Muscle of leg (tissue), 3 donors: ENCODE measurements at regions not wholly inside any gene's neighbourhood (a gene's known extent, or its start where the extent isn't known, plus 50 kb on each side); places are given as distances from the start of the nearest gene placed in this dataset.

Experiments
- DNase-seq: peaks from one replicate; pipeline ENCODE4 v3.0.0; 2013
- H3K27ac ChIP-seq: one replicate; pipeline ENCODE4 v1.5.1; 2013; ENCODE audit warnings: mild to moderate bottlenecking, low read length, control low read depth
- H3K27me3 ChIP-seq: one replicate; pipeline ENCODE4 v1.6.1; 2013; ENCODE audit warnings: low read length; ENCODE audit not compliant: control insufficient read depth, insufficient read depth
- H3K36me3 ChIP-seq: one replicate; pipeline ENCODE4 v1.6.1; 2013; ENCODE audit warnings: low read length; ENCODE audit not compliant: control insufficient read depth, insufficient read depth
- H3K4me1 ChIP-seq: one replicate; pipeline ENCODE4 v1.6.1; 2013; ENCODE audit warnings: low read length; ENCODE audit not compliant: control insufficient read depth, insufficient read depth
- H3K4me3 ChIP-seq: one replicate; pipeline ENCODE4 v1.5.1; 2013; ENCODE audit warnings: low read length, control low read depth
- H3K9me3 ChIP-seq: replicated peaks from 2 replicates; pipeline ENCODE4 v1.6.1; 2013; ENCODE audit warnings: low read depth, low read length; ENCODE audit not compliant: control insufficient read depth
- WGBS: methylation state at CpG from one replicate; pipeline ENCODE4 v1.1.5; 2013; ENCODE audit warnings: missing lambda C conversion rate; ENCODE audit not compliant: insufficient coverage; 5-methylcytosine and 5-hydroxymethylcytosine counted together

- Histone ChIP-seq H3K4me3 (no peak overlapping the region), H3K36me3 (no peaks in the 10 kb centered on the region), H3K27ac (no peak overlapping the region), H3K27me3 (peaks cover 9% of the 10 kb centered on the region), H3K4me1 (no peaks in the 10 kb centered on the region), H3K9me3 (no peaks in the 10 kb centered on the region)
- no peak for DNase-seq
- WGBS = no CpG with 5 or more reads among the region's 2 CpGs
Measured at GRCh38 chrX:94121799-94122198, 447.8 kb downstream of the FAM133A start.

GRCh38 chrX:94123062-94123461, 449.1 kb downstream of the FAM133A start:
- no peaks in the 10 kb centered on the region for H3K36me3 ChIP-seq
- no peak overlapping the region for H3K27ac ChIP-seq
- DNase-seq = no peak
- no peaks in the 10 kb centered on the region for H3K9me3 ChIP-seq
- H3K27me3 ChIP-seq = peaks cover 9% of the 10 kb centered on the region
- H3K4me1 ChIP-seq = no peaks in the 10 kb centered on the region
- H3K4me3 ChIP-seq = no peak overlapping the region
- no CpG with 5 or more reads among the region's 2 CpGs for WGBS

GRCh38 chrX:94162971-94163370, 489.0 kb downstream of the FAM133A start:
- H3K27me3 ChIP-seq = no peaks in the 10 kb centered on the region
- H3K27ac ChIP-seq = no peak overlapping the region
- no peak overlapping the region for H3K4me3 ChIP-seq
- WGBS = 100% methylated on average over 1 of the region's 2 CpGs
- no peaks in the 10 kb centered on the region for H3K9me3 ChIP-seq
- no peaks in the 10 kb centered on the region for H3K4me1 ChIP-seq
- DNase-seq = no peak
- H3K36me3 ChIP-seq = no peaks in the 10 kb centered on the region

GRCh38 chrX:94178145-94178788, 504.3 kb downstream of the FAM133A start:
- Histone ChIP-seq H3K36me3 (no peaks in the 10 kb centered on the region), H3K4me1 (no peaks in the 10 kb centered on the region), H3K27ac (no peak overlapping the region), H3K27me3 (no peaks in the 10 kb centered on the region), H3K4me3 (no peak overlapping the region), H3K9me3 (peaks cover 1% of the 10 kb centered on the region)
- 84% methylated on average over 5 of the region's 9 CpGs for WGBS
- no peak for DNase-seq

- WGBS = 89% methylated on average over 6 of the region's 7 CpGs
- Histone ChIP-seq H3K9me3 (no peaks in the 10 kb centered on the region), H3K27me3 (peaks cover 4% of the 10 kb centered on the region), H3K27ac (no peak overlapping the region), H3K36me3 (no peaks in the 10 kb centered on the region), H3K4me3 (no peak overlapping the region), H3K4me1 (no peaks in the 10 kb centered on the region)
- DNase-seq = no peak
Measured at GRCh38 chrX:94204524-94204923, 530.5 kb downstream of the FAM133A start.

- Histone ChIP-seq H3K4me3 (no peak overlapping the region), H3K4me1 (no peaks in the 10 kb centered on the region), H3K27ac (no peak overlapping the region), H3K27me3 (peaks cover 3% of the 10 kb centered on the region), H3K36me3 (no peaks in the 10 kb centered on the region), H3K9me3 (no peaks in the 10 kb centered on the region)
- no peak for DNase-seq
- no CpG with 5 or more reads among the region's 1 CpG for WGBS
Measured at GRCh38 chrX:94216738-94217137, 542.7 kb downstream of the FAM133A start.

- no peaks in the 10 kb centered on the region for H3K9me3 ChIP-seq
- peaks cover 12% of the 10 kb centered on the region for H3K27me3 ChIP-seq
- H3K36me3 ChIP-seq = no peaks in the 10 kb centered on the region
- no peak overlapping the region for H3K27ac ChIP-seq
- no CpG with 5 or more reads among the region's 2 CpGs for WGBS
- no peak overlapping the region for H3K4me3 ChIP-seq
- no peaks in the 10 kb centered on the region for H3K4me1 ChIP-seq
- no peak for DNase-seq
Measured at GRCh38 chrX:94252211-94252610, 578.2 kb downstream of the FAM133A start.

- peak; percentile 26 for DNase-seq
- no peaks in the 10 kb centered on the region for H3K4me1 ChIP-seq
- peaks cover 19% of the 10 kb centered on the region for H3K27me3 ChIP-seq
- WGBS = no CpG with 5 or more reads among the region's 1 CpG
- H3K9me3 ChIP-seq = peaks cover 6% of the 10 kb centered on the region
- H3K4me3 ChIP-seq = no peak overlapping the region
- H3K36me3 ChIP-seq = no peaks in the 10 kb centered on the region
- H3K27ac ChIP-seq = no peak overlapping the region
Measured at GRCh38 chrX:94256396-94256795, 582.4 kb downstream of the FAM133A start.

GRCh38 chrX:94265323-94265722, 591.3 kb downstream of the FAM133A start:
- Histone ChIP-seq H3K36me3 (no peaks in the 10 kb centered on the region), H3K4me1 (no peaks in the 10 kb centered on the region), H3K4me3 (no peak overlapping the region), H3K27me3 (peaks cover 3% of the 10 kb centered on the region), H3K27ac (no peak overlapping the region), H3K9me3 (no peaks in the 10 kb centered on the region)
- WGBS = no CpG with 5 or more reads among the region's 1 CpG
- DNase-seq = no peak

- Histone ChIP-seq H3K27me3 (no peaks in the 10 kb centered on the region), H3K9me3 (peaks cover 2% of the 10 kb centered on the region), H3K36me3 (no peaks in the 10 kb centered on the region), H3K27ac (no peak overlapping the region), H3K4me3 (no peak overlapping the region), H3K4me1 (no peaks in the 10 kb centered on the region)
- DNase-seq = no peak
- WGBS = no CpG with 5 or more reads among the region's 2 CpGs
Measured at GRCh38 chrX:94288325-94288724, 614.3 kb downstream of the FAM133A start.

- Histone ChIP-seq H3K4me3 (no peak overlapping the region), H3K4me1 (no peaks in the 10 kb centered on the region), H3K36me3 (no peaks in the 10 kb centered on the region), H3K27me3 (no peaks in the 10 kb centered on the region), H3K27ac (no peak overlapping the region), H3K9me3 (peaks cover 2% of the 10 kb centered on the region)
- no peak for DNase-seq
- no CpG with 5 or more reads among the region's 1 CpG for WGBS
Measured at GRCh38 chrX:94288972-94289371, 615.0 kb downstream of the FAM133A start.
